ENCODE measurements at regions not wholly inside any gene's neighbourhood (a gene's known extent, or its start where the extent isn't known, plus 50 kb on each side); places are given as distances from the start of the nearest gene placed in this dataset.

- TF ChIP-seq REST (IDR thresholded peaks at IDR 0.05; ENCODE audit: insufficient read depth in 1 of 2, low read depth in 2 of 2, low read length in 1 of 2) (no peak), CTCF (IDR thresholded peaks at IDR 0.05) (no peak), POLR2AphosphoS5 (IDR thresholded peaks at IDR 0.05; ENCODE audit: low read depth, low read length) (no peak)
Measured at GRCh38 chr6:128713461-128713860, 169.5 kb upstream of the LAMA2 start.

Measured in Panc1 (cell line).